K562 (cell line): ENCODE measurements at regions not wholly inside any gene's neighbourhood (a gene's known extent, or its start where the extent isn't known, plus 50 kb on each side); places are given as distances from the start of the nearest gene placed in this dataset.

ENCODE experiments used
- ATAC-seq: fragments of 200-7000 bp; cut with Tn5 transposase; 3 replicates; pipeline ENCODE4 v1.9.1; 2020; ENCODE audit warnings: moderate library complexity
- BruUV-seq: library from RNA; stranded (reverse); fragments of 400-500 nt; replicated peaks from 2 replicates; lab custom pipeline; 2021; lab: Mats Ljungman, UMichigan
- CTCF ChIA-PET: fragments of 300-600 bp; formaldehyde crosslinking; extraction: SDS; loops from one replicate; lab custom pipeline; 2021; ENCODE audit warnings: low intra/inter-chr PET ratio; lab: Yijun Ruan, JAX
- POLR2A ChIA-PET: fragments of 300-600, 350-650 bp; sonication (Branson Sonifier 250); formaldehyde crosslinking; extraction: SDS; loops from one replicate; lab custom pipeline; 2021; ENCODE audit warnings: antibody characterized with exemption, inconsistent platforms; lab: Yijun Ruan, JAX
- DNase-seq, 4 experiments: peaks; one replicate each; pipeline versions ENCODE4 v3.0.0 to v3.0.0-alpha.2; 2011 to 2018; ENCODE audit warnings: low spot score in 3 of 4, mixed read lengths in 3 of 4; ENCODE audit errors: extremely low read depth in 1 of 4
- FAIRE-seq: peaks from 2 replicates; lab custom pipeline; 2011; peaks lifted over from hg19 to GRCh38; lab: Jason Lieb, UNC
- H2AFZ ChIP-seq: 2 replicates; pipeline ENCODE4 v1.6.0; 2011; ENCODE audit warnings: low read depth, low read length, control low read depth, inconsistent platforms
- H3K27ac ChIP-seq: fragments of 200-600 bp; 3 replicates; pipeline ENCODE4 v1.8.0; 2011; ENCODE audit warnings: low read depth, mild to moderate bottlenecking, control low read depth, inconsistent platforms, low read length, moderate library complexity, mixed read lengths; ENCODE audit errors: extremely low read depth
- H3K27me3 ChIP-seq, 2 experiments: fragments of 300-600 bp in 1 of 2; 2 replicates in 1 of 2; 3 replicates in 1 of 2; pipeline versions ENCODE4 v1.6.0 to v1.8.0; 2011; ENCODE audit warnings: inconsistent platforms in 2 of 2, low read length in 2 of 2, mild to moderate bottlenecking in 1 of 2, mixed read lengths in 1 of 2, moderate library complexity in 1 of 2; ENCODE audit not compliant: control insufficient read depth in 2 of 2, insufficient read depth in 2 of 2
- H3K36me3 ChIP-seq: fragments of 300-600 bp; 3 replicates; pipeline ENCODE4 v1.8.0; 2011; ENCODE audit warnings: mild to moderate bottlenecking, low read length, inconsistent platforms; ENCODE audit not compliant: control insufficient read depth, insufficient read depth
- H3K4me1 ChIP-seq, 2 experiments: fragments of 200-600 bp in 1 of 2; replicated peaks in 1 of 2; 2 replicates in 1 of 2; 3 replicates in 1 of 2; pipeline versions ENCODE4 v1.5.1 to v1.8.0; 2011; ENCODE audit warnings: inconsistent platforms in 2 of 2, low read length in 2 of 2, mild to moderate bottlenecking in 1 of 2, mixed read lengths in 1 of 2, moderate library complexity in 1 of 2; ENCODE audit not compliant: control insufficient read depth in 2 of 2, insufficient read depth in 2 of 2
- H3K4me2 ChIP-seq: 2 replicates; pipeline ENCODE4 v1.6.1; 2011; ENCODE audit warnings: low read length, control low read depth, inconsistent platforms, mixed read lengths; ENCODE audit not compliant: insufficient read depth
- H3K4me3 ChIP-seq: fragments of 200-600 bp; sonication (generic), shearing (Covaris generic); 2 replicates; pipeline ENCODE4 v1.5.1; 2016; ENCODE audit warnings: control low read depth, inconsistent platforms
- H3K79me2 ChIP-seq: fragments of 200-600 bp; 3 replicates; pipeline ENCODE4 v1.8.0; 2011; ENCODE audit warnings: low read length, inconsistent platforms; ENCODE audit not compliant: control insufficient read depth, insufficient read depth
- H3K9ac ChIP-seq, 2 experiments: 2 replicates each; pipeline versions ENCODE4 v1.6.0 to v1.6.1; 2011; ENCODE audit warnings: low read depth in 2 of 2, low read length in 2 of 2, control low read depth in 1 of 2, inconsistent platforms in 1 of 2, mild to moderate bottlenecking in 1 of 2, mixed read lengths in 1 of 2; ENCODE audit not compliant: insufficient read depth in 1 of 2
- H3K9me1 ChIP-seq: one replicate; pipeline ENCODE4 v1.6.0; 2011; ENCODE audit warnings: inconsistent platforms, mild to moderate bottlenecking, low read length, moderate library complexity; ENCODE audit not compliant: control insufficient read depth, insufficient read depth
- H3K9me3 ChIP-seq: replicated peaks from 2 replicates; pipeline ENCODE4 v1.5.1; 2011; ENCODE audit warnings: low read depth, low read length, inconsistent platforms; ENCODE audit not compliant: control insufficient read depth, insufficient read depth
- H4K20me1 ChIP-seq: replicated peaks from 2 replicates; pipeline ENCODE4 v1.6.1; 2011; ENCODE audit warnings: low read length, inconsistent platforms, mixed read lengths; ENCODE audit not compliant: control insufficient read depth, insufficient read depth
- EHMT2 ChIP-seq: fragments of 450-650 bp; IDR thresholded peaks from 2 replicates; pipeline ENCODE4 v1.6.1; 2018; ENCODE audit warnings: antibody characterized with exemption
- FOXA1 ChIP-seq: fragments of 450-650 bp; IDR thresholded peaks from 2 replicates; pipeline ENCODE4 v1.6.1; 2016; ENCODE audit warnings: mild to moderate bottlenecking, borderline replicate concordance
- MGA ChIP-seq: fragments of 450-650 bp; IDR thresholded peaks from 2 replicates; pipeline ENCODE4 v1.6.1; 2016; ENCODE audit warnings: mild to moderate bottlenecking, moderate library complexity
- ZNF316 ChIP-seq: fragments of 450-650 bp; IDR thresholded peaks from 2 replicates; pipeline ENCODE4 v1.6.1; 2016
- WGBS: fragments of 100-300 bp; shearing (Covaris generic); methylation state at CpG from one replicate; pipeline ENCODE4 v1.1.6; 2016; ENCODE audit warnings: low coverage, mixed read lengths; ENCODE audit not compliant: insufficient coverage; ENCODE audit errors: missing lambda C conversion rate; 5-methylcytosine and 5-hydroxymethylcytosine counted together
- in situ Hi-C: fragments of 300-500 bp; cut with MboI; formaldehyde crosslinking; loops from 4 replicates; pipeline ENCODE4 v1.15.0; 2018; ENCODE audit warnings: inconsistent platforms, mixed read lengths
- intact Hi-C: fragments of 100-400 bp; cut with micrococcal nuclease; formaldehyde crosslinking; loops from 2 replicates; pipeline ENCODE4 v1.14.2; 2022

DNA sequence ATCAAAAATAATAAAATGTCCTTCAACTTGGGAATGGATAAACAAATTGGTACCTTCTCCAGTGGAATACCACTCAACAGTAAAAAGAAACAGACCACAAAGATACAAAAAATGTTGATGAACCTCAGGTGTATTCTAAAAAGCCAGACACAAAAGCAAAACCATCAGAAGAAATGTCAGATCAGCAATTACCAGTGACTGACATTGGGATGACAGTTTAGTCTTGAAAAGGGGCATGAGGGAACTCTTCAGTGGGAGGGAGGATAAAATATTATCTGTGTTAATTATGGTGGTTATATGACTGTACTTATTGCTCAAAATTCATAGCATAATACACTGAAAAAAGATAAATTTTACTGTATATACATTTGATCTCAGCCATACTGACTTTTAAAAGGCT lies 473.0 kb downstream of the TMX3 start:
- DNase-seq: no peak
- H3K36me3 ChIP-seq: no peaks in the 10 kb centered on the region
- FAIRE-seq: no peak
- H4K20me1 ChIP-seq: no peaks in the 10 kb centered on the region
- intact Hi-C loops: no loop called here
- TF ChIP-seq FOXA1 (no peak), EHMT2 (no peak), ZNF316 (peak; percentile 13; the same call in 1 of the 2 replicates)
- TF ChIP-seq, all 486 proteins: peak for 1
- H3K9me1 ChIP-seq: no peaks in the 10 kb centered on the region
- ATAC-seq: no peak
- no peak overlapping the region for H3K4me2 ChIP-seq
- BruUV-seq: no TSS peak
- H2AFZ ChIP-seq: no peak overlapping the region
- H3K27ac ChIP-seq: no peak overlapping the region
- no peaks in the 10 kb centered on the region for H3K9me3 ChIP-seq
- ChIA-PET CTCF (no interaction called here), POLR2A (no interaction called here)
- H3K27me3 ChIP-seq: no peaks in the 10 kb centered on the region
- H3K9ac ChIP-seq: no peak overlapping the region
- H3K79me2 ChIP-seq: no peaks in the 10 kb centered on the region
- no peaks in the 10 kb centered on the region for H3K4me1 ChIP-seq
- in situ Hi-C loops: no loop called here
- H3K4me3 ChIP-seq: no peak overlapping the region

GRCh38 chr18:68234676-68235075 lies 480.2 kb downstream of the TMX3 start:
- Histone ChIP-seq H3K4me3 (no peak overlapping the region), H3K4me2 (no peak overlapping the region), H3K36me3 (no peaks in the 10 kb centered on the region), H3K9me3 (no peaks in the 10 kb centered on the region), H3K4me1 (no peaks in the 10 kb centered on the region), H3K27ac (no peak overlapping the region), H3K79me2 (no peaks in the 10 kb centered on the region), H3K9ac (no peak overlapping the region), H4K20me1 (no peaks in the 10 kb centered on the region), H3K9me1 (no peaks in the 10 kb centered on the region), H3K27me3 (no peaks in the 10 kb centered on the region), H2AFZ (no peak overlapping the region)
- FAIRE-seq (no peak), ATAC-seq (no peak), DNase-seq (no peak)
- WGBS: 0% methylated on average over 2 of the region's 2 CpGs
- no TSS peak for BruUV-seq
- intact Hi-C loops: no loop called here
- POLR2A ChIA-PET: no interaction called here
- CTCF ChIA-PET: no interaction called here
- in situ Hi-C loops: no loop called here
- TF ChIP-seq MGA: no peak
